Breast epithelium (tissue), 4 donors: ENCODE measurements at regions not wholly inside any gene's neighbourhood (a gene's known extent, or its start where the extent isn't known, plus 50 kb on each side); places are given as distances from the start of the nearest gene placed in this dataset.
"Not testable (repeated sequence)": the region's sequence is repeated elsewhere in the genome, so short reads cannot be mapped to it uniquely, and the experiment has no call there.

Experiments used
- DNase-seq, 2 donors: peaks; one replicate each; pipeline ENCODE4 v3.0.0-alpha.2; 2019; ENCODE audit warnings: low spot score in 2 of 2
- H3K27ac ChIP-seq, 2 donors: fragments of 200-600 bp; sonication (generic) in 1 of 2; one replicate each; pipeline ENCODE4 v1.5.1; 2016 to 2019; ENCODE audit warnings: mild to moderate bottlenecking in 1 of 2
- H3K27me3 ChIP-seq, 2 donors: fragments of 200-600 bp; sonication (generic) in 1 of 2; one replicate each; pipeline versions ENCODE4 v1.5.1 to v1.6.0; 2017 to 2019; ENCODE audit warnings: control low read depth in 1 of 2, mild to moderate bottlenecking in 1 of 2
- H3K36me3 ChIP-seq: fragments of 200-600 bp; one replicate; pipeline ENCODE4 v1.5.1; 2019
- H3K4me1 ChIP-seq, 2 donors: fragments of 200-600 bp; sonication (generic); one replicate each; pipeline ENCODE4 v1.5.1; 2016 to 2019; ENCODE audit warnings: control low read depth in 1 of 2
- H3K4me3 ChIP-seq, 3 donors: fragments of 200-600 bp; sonication (generic); 1 replicate in 2 of 3; 2 replicates in 1 of 3; pipeline ENCODE4 v1.5.1; 2016 to 2019; ENCODE audit warnings: mild to moderate bottlenecking in 3 of 3, moderate library complexity in 2 of 3
- H3K9me3 ChIP-seq, 2 donors: fragments of 200-600 bp; sonication (generic) in 1 of 2; one replicate each; pipeline ENCODE4 v1.5.1; 2016 to 2019; ENCODE audit warnings: control low read depth in 1 of 2
- CTCF ChIP-seq, 3 donors: fragments of 450-650 bp; IDR thresholded peaks; one replicate each; pipeline ENCODE4 v1.5.1; 2016 to 2017; ENCODE audit warnings: antibody characterized with exemption in 3 of 3, mild to moderate bottlenecking in 3 of 3, moderate library complexity in 3 of 3
- POLR2A ChIP-seq: fragments of 450-650 bp; IDR thresholded peaks from one replicate; pipeline ENCODE4 v1.6.1; 2016; ENCODE audit warnings: antibody characterized with exemption, mild to moderate bottlenecking, moderate library complexity
- POLR2AphosphoS5 ChIP-seq, 3 donors: sonication (generic); formaldehyde crosslinking; IDR thresholded peaks; one replicate each; pipeline ENCODE4 v1.6.1; 2017; ENCODE audit warnings: antibody characterized with exemption in 3 of 3
- intact Hi-C: fragments of 100-400 bp; cut with DNase I; formaldehyde crosslinking; loops from one replicate; pipeline ENCODE4 v1.15.1; 2023; ENCODE audit warnings: low total_unique reads

- no peak for DNase-seq
- Histone ChIP-seq H3K9me3 (peaks cover 7 to 11% of the 10 kb centered on the region in 2 donors), H3K27ac (no peak overlapping the region), H3K36me3 (no peaks in the 10 kb centered on the region), H3K4me3 (no peak overlapping the region), H3K4me1 (no peaks in the 10 kb centered on the region), H3K27me3 (no peaks in the 10 kb centered on the region)
- TF ChIP-seq POLR2AphosphoS5 (IDR thresholded peaks at IDR 0.05), result no peak
- TF ChIP-seq POLR2A, result no peak
- no peak for TF ChIP-seq CTCF (IDR thresholded peaks at IDR 0.05)
- intact Hi-C loops, result no loop called here
Measured at GRCh38 chr5:112511920-112512319, 92.8 kb upstream of the EPB41L4A start.

- no peaks in the 10 kb centered on the region for H3K27me3 ChIP-seq
- TF ChIP-seq POLR2AphosphoS5 (IDR thresholded peaks at IDR 0.05), result no peak
- no peak for TF ChIP-seq POLR2A
- no peak for TF ChIP-seq CTCF (IDR thresholded peaks at IDR 0.05)
- no peak overlapping the region for H3K27ac ChIP-seq
- H3K9me3 ChIP-seq, result peaks cover 7 to 11% of the 10 kb centered on the region in 2 donors
- H3K36me3 ChIP-seq, result no peaks in the 10 kb centered on the region
- H3K4me3 ChIP-seq, result no peak overlapping the region
- intact Hi-C loops, result no loop called here
- H3K4me1 ChIP-seq, result no peaks in the 10 kb centered on the region
- DNase-seq, result no peak
Measured at GRCh38 chr5:112512901-112513300, 93.8 kb upstream of the EPB41L4A start.

DNA sequence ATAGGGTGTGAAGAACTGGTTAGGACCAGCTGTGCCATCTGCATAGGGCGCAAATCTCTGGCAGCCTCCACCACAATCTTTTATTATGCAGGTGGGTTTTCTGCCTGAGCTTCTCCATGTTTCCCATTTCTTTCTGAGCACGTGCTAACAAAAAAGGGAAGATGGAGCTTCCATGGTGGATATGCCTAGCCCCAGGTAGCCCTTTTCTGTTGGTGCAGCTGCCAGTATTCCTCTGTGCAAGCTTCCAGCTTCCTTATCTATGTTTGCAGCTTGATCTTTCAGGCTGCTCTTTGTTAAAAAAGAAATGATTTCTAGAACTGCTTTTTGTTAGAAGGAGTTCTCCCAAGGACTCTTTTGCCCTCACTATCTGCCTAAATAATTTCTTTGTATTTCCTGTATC lies 95.0 kb upstream of the EPB41L4A start:
- TF ChIP-seq POLR2AphosphoS5 (IDR thresholded peaks at IDR 0.05) (no peak), CTCF (IDR thresholded peaks at IDR 0.05) (no peak), POLR2A (no peak)
- H3K9me3 ChIP-seq, result peaks cover 7 to 11% of the 10 kb centered on the region in 2 donors
- intact Hi-C loops, result no loop called here
- no peaks in the 10 kb centered on the region for H3K4me1 ChIP-seq
- no peak overlapping the region for H3K4me3 ChIP-seq
- no peak for DNase-seq
- no peak overlapping the region for H3K27ac ChIP-seq
- no peaks in the 10 kb centered on the region for H3K36me3 ChIP-seq
- no peaks in the 10 kb centered on the region for H3K27me3 ChIP-seq

DNA sequence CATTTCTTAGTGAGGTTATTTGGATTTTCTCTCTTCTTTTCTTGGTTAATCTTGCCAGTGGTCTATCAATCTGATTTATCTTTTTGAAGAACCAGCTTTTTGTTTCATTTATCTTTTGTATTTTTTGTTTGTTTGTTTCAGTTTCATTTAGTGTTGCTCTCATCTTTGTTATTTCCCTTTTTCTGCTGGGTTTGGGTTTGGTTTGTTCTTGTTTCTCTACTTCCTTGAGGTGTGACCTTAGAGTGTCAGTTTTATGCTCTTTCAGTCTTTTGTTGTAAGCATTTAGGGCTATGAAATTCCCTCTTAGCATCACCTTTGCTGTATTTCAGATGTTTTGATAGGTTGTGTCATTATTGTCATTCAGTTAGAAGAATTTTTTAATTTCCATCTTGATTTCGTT lies 101.4 kb upstream of the EPB41L4A start:
- H3K4me3 ChIP-seq, H3K4me1 ChIP-seq, intact Hi-C loops, H3K36me3 ChIP-seq, H3K27ac ChIP-seq, DNase-seq, H3K27me3 ChIP-seq, H3K9me3 ChIP-seq: not testable (repeated sequence)

- intact Hi-C loops, H3K4me1 ChIP-seq, H3K27ac ChIP-seq, H3K4me3 ChIP-seq, H3K9me3 ChIP-seq, H3K27me3 ChIP-seq, H3K36me3 ChIP-seq, DNase-seq: not testable (repeated sequence)
Measured at GRCh38 chr5:112522891-112523673, 104.0 kb upstream of the EPB41L4A start.

- H3K4me3 ChIP-seq, intact Hi-C loops, H3K27me3 ChIP-seq, DNase-seq, H3K36me3 ChIP-seq, H3K27ac ChIP-seq, H3K9me3 ChIP-seq, H3K4me1 ChIP-seq: not testable (repeated sequence)
Measured at GRCh38 chr5:112523674-112524263, 104.7 kb upstream of the EPB41L4A start.
